K562 (cell line): ENCODE measurements at regions not wholly inside any gene's neighbourhood (a gene's known extent, or its start where the extent isn't known, plus 50 kb on each side); places are given as distances from the start of the nearest gene placed in this dataset.

Source experiments
- CBX5 ChIP-seq: IDR thresholded peaks from 2 replicates; pipeline ENCODE4 v1.6.1; 2014; ENCODE audit warnings: low read depth, borderline replicate concordance
- CC2D1A ChIP-seq: fragments of 450-650 bp; IDR thresholded peaks from 2 replicates; pipeline ENCODE4 v1.6.1; 2017; ENCODE audit warnings: mild to moderate bottlenecking
- DMBX1 ChIP-seq: fragments of 250-450 bp; sonication (Bioruptor Pico); IDR thresholded peaks from 2 replicates; pipeline ENCODE4 v1.8.0; 2022; ENCODE audit warnings: inconsistent platforms, mild to moderate bottlenecking, moderate library complexity, borderline replicate concordance
- EHMT2 ChIP-seq: fragments of 450-650 bp; IDR thresholded peaks from 2 replicates; pipeline ENCODE4 v1.6.1; 2018; ENCODE audit warnings: antibody characterized with exemption
- ETV5 ChIP-seq: sonication (generic); formaldehyde crosslinking; IDR thresholded peaks from 2 replicates; pipeline ENCODE4 v1.4.0; 2020; ENCODE audit warnings: low read depth, mild to moderate bottlenecking, missing genetic modification reagents
- EWSR1 ChIP-seq: fragments of 450-650 bp; IDR thresholded peaks from 2 replicates; pipeline ENCODE4 v1.6.1; 2018; ENCODE audit warnings: borderline replicate concordance, mild to moderate bottlenecking, low read depth, moderate library complexity; ENCODE audit not compliant: partially characterized antibody
- GATAD2A ChIP-seq: fragments of 450-650 bp; IDR thresholded peaks from 2 replicates; pipeline ENCODE4 v1.6.1; 2017
- GATAD2B ChIP-seq: fragments of 450-650 bp; IDR thresholded peaks from 2 replicates; pipeline ENCODE4 v1.6.1; 2017; ENCODE audit warnings: mild to moderate bottlenecking, borderline replicate concordance
- HBP1 ChIP-seq: fragments of 450-650 bp; formaldehyde crosslinking; IDR thresholded peaks from 2 replicates; pipeline ENCODE4 v1.4.0; 2022; ENCODE audit warnings: missing genetic modification characterization
- JUNB ChIP-seq: fragments of 450-650 bp; formaldehyde crosslinking; conservative IDR thresholded peaks from 2 replicates; pipeline ENCODE4 v1.4.0; 2020; ENCODE audit warnings: mild to moderate bottlenecking
- KDM4B ChIP-seq, 2 experiments: fragments of 450-650 bp in 1 of 2; sonication (generic) in 1 of 2; IDR thresholded peaks; 2 replicates each; pipeline ENCODE4 v1.6.1; 2016 to 2017; ENCODE audit warnings: borderline replicate concordance in 2 of 2, antibody characterized with exemption in 1 of 2, low read depth in 1 of 2, mild to moderate bottlenecking in 1 of 2
- KLF16 ChIP-seq: IDR thresholded peaks from 2 replicates; pipeline ENCODE4 v1.6.1; 2016; ENCODE audit warnings: antibody characterized with exemption
- LCOR ChIP-seq: sonication (generic); formaldehyde crosslinking; IDR thresholded peaks from 2 replicates; pipeline ENCODE4 v1.8.0; 2022; ENCODE audit warnings: mild to moderate bottlenecking, missing genetic modification reagents
- MAX ChIP-seq: sonication (generic); formaldehyde crosslinking; IDR thresholded peaks from 2 replicates; pipeline ENCODE4 v1.9.0; 2022; ENCODE audit warnings: mild to moderate bottlenecking, missing genetic modification reagents
- PHF20 ChIP-seq: fragments of 450-650 bp; IDR thresholded peaks from 2 replicates; pipeline ENCODE4 v1.6.1; 2018; ENCODE audit not compliant: partially characterized antibody
- SAFB ChIP-seq: fragments of 200-400 bp; formaldehyde crosslinking; IDR thresholded peaks from 2 replicates; pipeline ENCODE4 v1.6.1; 2017; ENCODE audit warnings: low read depth, low read length, borderline replicate concordance
- SMC3 ChIP-seq: conservative IDR thresholded peaks from 2 replicates; pipeline ENCODE4 v1.6.1; 2011; ENCODE audit warnings: low read depth, low read length, improper control_type of control experiment; ENCODE audit not compliant: insufficient read depth
- ZBTB11 ChIP-seq, 3 experiments: fragments of 200-800 bp in 1 of 3; fragments of 250-450 bp in 1 of 3; fragments of 450-650 bp in 1 of 3; sonication (Bioruptor Pico) in 1 of 3; sonication (Bioruptor generic) in 1 of 3; formaldehyde crosslinking in 1 of 3; IDR thresholded peaks; 2 replicates each; pipeline versions ENCODE4 v1.6.1 to v1.8.0; 2016 to 2022; ENCODE audit warnings: mild to moderate bottlenecking in 2 of 3, missing genetic modification characterization in 2 of 3, missing compliant biosample characterization in 1 of 3, moderate library complexity in 1 of 3
- ZEB2 ChIP-seq: fragments of 450-650 bp; IDR thresholded peaks from 2 replicates; pipeline ENCODE4 v1.6.1; 2016
- ZKSCAN1 ChIP-seq: fragments of 150-350 bp; IDR thresholded peaks from 2 replicates; pipeline ENCODE4 v1.6.1; 2016; ENCODE audit warnings: low read depth, low read length
- ZNF316 ChIP-seq: fragments of 450-650 bp; IDR thresholded peaks from 2 replicates; pipeline ENCODE4 v1.6.1; 2016
- ZNF384 ChIP-seq: IDR thresholded peaks from 2 replicates; pipeline ENCODE4 v1.6.1; 2012; ENCODE audit warnings: low read depth, low read length, improper control_type of control experiment
- ZNF507 ChIP-seq: conservative IDR thresholded peaks from 2 replicates; pipeline ENCODE4 v1.6.1; 2017; ENCODE audit warnings: missing genetic modification characterization, missing compliant biosample characterization
- TF ChIP-seq, protein P1 (sequence below): sonication (generic); formaldehyde crosslinking; IDR thresholded peaks from 2 replicates; pipeline ENCODE4 v1.8.1; 2023; ENCODE audit warnings: mild to moderate bottlenecking, missing genetic modification reagents, moderate library complexity

DNA sequence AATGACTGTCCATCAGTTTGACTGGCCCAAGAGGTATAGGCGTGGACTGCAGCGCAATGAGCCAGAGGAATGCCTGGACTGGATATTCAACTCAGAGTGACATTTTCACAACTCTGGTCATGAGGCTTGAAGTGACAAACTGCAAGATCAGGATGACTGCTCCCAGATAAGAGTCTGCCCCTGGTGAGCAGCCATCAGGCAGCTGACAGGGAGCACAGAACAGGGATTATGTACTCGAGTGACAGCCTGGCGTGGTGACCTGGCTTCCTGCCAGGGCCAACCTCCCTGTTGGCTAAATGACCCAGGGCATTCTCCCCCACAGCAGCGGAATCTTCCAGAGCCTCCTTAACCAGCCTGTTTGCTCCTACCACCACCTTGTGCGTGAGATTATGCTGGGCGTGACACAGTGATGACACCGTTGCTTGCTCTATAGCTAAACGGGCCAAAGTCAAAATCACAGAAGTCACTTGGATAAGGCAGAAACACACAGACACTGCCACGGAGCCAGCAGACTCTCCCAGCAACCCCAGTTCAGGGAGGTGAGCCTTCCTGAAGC is 209.1 kb upstream of the JARID2 start (continued):
- 0 out of 4 replicates have a peak, but pooled peaks of 1 of the 2 experiments have one; percentile 62 for TF ChIP-seq KDM4B (IDR thresholded peaks at IDR 0.05; ENCODE audit: borderline replicate concordance in 2 of 2, low read depth in 1 of 2)
- no peak for TF ChIP-seq ZNF507
- peak; percentile 49; the same call in 1 of the 2 replicates for TF ChIP-seq MAX
- 0 out of 2 replicates have a peak, but pooled peaks have one; percentile 12 for TF ChIP-seq CC2D1A
- peak; percentile 69; the same call in 1 of the 2 replicates for TF ChIP-seq DMBX1
- TF ChIP-seq ZNF316: peak; percentile 59
- TF ChIP-seq EHMT2: peak; percentile 39; the same call in 1 of the 2 replicates
- TF ChIP-seq HBP1 (CRISPR knock-in tag): no peak
- no peak for TF ChIP-seq ETV5 (CRISPR knock-in tag)
- no peak for TF ChIP-seq SAFB
- TF ChIP-seq GATAD2A: peak; percentile 95
- TF ChIP-seq SMC3: 0 out of 2 replicates have a peak, but pooled peaks have one; percentile 3
- TF ChIP-seq ZBTB11 (CRISPR knock-in tag; IDR thresholded peaks at IDR 0.05): peak in 2 of 3 experiments; percentile 17 to 52; a peak in 1 of 6 replicates
- 0 out of 2 replicates have a peak, but pooled peaks have one; percentile 9 for TF ChIP-seq CBX5
- TF ChIP-seq ZEB2: peak; percentile 59; the same call in 1 of the 2 replicates
- TF ChIP-seq JUNB (CRISPR knock-in tag): no peak
- peak; percentile 51; the same call in 1 of the 2 replicates for TF ChIP-seq ZNF384
- TF ChIP-seq EWSR1: no peak
- peak; percentile 53; the same call in 1 of the 2 replicates for TF ChIP-seq ZKSCAN1
- TF ChIP-seq KLF16: peak; percentile 45; the same call in 1 of the 2 replicates
- peak; percentile 66 for TF ChIP-seq GATAD2B
- TF ChIP-seq, protein P1, sequence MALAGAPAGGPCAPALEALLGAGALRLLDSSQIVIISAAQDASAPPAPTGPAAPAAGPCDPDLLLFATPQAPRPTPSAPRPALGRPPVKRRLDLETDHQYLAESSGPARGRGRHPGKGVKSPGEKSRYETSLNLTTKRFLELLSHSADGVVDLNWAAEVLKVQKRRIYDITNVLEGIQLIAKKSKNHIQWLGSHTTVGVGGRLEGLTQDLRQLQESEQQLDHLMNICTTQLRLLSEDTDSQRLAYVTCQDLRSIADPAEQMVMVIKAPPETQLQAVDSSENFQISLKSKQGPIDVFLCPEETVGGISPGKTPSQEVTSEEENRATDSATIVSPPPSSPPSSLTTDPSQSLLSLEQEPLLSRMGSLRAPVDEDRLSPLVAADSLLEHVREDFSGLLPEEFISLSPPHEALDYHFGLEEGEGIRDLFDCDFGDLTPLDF (CRISPR knock-in tag): 0 out of 2 replicates have a peak, but pooled peaks have one; percentile 38
- peak; percentile 55; the same call in 1 of the 2 replicates for TF ChIP-seq LCOR (CRISPR knock-in tag)
- no peak for TF ChIP-seq PHF20
